GM21381 (cell line): ENCODE measurements at regions not wholly inside any gene's neighbourhood (a gene's known extent, or its start where the extent isn't known, plus 50 kb on each side); places are given as distances from the start of the nearest gene placed in this dataset.

Experiments used
- ATAC-seq: cut with Tn5 transposase; IDR thresholded peaks from one replicate; pipeline ENCODE4 v1.9.1; 2021; ENCODE audit warnings: mild to moderate bottlenecking, moderate library complexity; ENCODE audit not compliant: unreplicated experiment

DNA sequence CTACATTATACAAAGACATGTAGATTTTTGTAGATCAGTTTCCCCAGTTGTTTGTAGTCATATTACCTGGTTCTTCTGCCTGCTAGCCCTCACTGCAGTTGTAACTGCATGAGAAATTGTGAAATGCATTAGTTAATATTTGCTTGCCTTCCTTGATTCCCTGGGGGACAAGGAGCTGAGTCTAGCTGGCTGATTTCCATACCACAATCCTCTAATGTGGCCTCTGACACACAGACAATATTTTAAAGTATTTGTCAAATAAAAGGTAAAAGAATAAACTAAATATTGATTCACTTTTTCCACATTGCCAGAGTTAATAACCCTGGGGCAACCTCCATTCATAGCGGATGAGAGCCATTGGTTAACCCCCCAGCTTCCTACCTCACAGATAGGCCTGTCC, 128.8 kb upstream of the TMEM132C start:
- ATAC-seq: no peak

DNA sequence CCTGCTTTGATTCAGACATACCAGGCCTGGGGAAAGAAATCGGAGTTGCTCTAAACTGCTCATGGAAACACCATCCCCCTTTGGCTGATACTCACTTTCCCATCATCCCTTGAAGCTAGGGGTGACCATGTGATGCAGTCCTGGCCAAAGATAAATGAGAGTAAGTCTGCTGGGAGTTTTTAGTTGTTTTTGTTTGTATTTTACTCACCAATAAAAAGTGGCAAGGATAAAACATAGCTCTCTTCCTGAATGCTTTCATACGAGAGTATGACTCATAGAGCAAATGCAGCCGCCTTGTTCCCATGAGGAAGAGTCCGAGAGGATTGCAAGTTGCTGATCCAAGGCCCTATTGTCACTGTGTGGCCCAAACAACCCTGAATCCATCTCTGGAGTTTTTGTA, 126.4 kb upstream of the TMEM132C start:
- ATAC-seq: no peak

DNA sequence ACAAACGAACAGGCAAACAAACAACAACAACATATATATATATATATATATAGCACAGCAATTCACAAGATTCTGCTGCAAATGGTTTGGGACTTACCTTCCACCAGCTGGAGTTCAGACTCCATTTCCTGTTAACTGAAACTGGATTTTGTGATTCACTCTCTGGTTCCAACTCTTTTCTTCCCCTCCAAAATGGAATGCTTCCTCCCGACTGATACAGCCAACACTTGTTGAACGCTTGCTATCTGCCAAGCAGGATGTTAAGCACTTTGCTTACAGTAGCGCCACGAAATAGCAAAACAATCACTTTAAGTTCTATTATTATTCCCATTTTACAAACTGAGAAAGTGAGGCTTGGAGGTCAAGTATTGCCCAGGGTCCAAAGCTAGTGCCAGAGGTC, 116.0 kb upstream of the TMEM132C start:
- ATAC-seq: no peak

DNA sequence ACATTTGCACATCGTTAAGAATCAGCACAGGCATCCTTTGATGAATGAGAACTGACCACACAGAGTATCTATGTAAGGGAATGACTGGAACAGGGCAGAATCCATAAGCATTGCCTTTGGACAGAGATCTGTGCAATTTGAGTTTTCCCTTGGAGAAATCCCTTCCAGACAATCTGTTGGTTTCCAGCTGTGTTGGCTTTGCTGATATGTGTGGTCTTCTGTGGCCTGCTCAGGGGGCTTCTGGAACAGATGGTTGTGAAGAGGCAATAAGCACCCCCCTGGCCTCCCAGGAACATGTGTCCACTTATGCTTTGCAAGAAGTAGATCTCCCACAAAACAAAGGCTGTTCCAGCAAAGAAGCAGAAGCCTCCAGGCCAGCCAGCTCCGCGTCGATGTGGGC, 111.4 kb upstream of the TMEM132C start:
- ATAC-seq: no peak

DNA sequence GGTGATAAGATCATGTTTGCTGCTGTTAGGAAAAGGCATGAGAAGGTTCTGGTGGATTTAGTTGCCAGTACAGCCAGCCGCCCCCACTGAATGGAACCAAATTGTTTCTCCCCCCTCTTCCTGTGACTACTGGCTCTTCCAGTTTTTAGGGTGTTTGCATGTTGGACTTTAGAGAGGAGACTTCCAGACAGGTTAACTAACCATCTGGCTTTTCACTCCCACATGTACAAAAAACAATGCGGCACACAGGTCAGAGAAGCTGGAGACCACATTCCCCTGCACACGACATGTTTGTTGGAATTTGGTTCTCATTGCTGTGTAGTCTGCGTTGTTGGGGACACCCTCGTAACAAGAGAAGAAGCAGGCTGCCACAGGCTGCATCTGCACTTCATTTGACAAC, 103.9 kb upstream of the TMEM132C start:
- no peak for ATAC-seq

DNA sequence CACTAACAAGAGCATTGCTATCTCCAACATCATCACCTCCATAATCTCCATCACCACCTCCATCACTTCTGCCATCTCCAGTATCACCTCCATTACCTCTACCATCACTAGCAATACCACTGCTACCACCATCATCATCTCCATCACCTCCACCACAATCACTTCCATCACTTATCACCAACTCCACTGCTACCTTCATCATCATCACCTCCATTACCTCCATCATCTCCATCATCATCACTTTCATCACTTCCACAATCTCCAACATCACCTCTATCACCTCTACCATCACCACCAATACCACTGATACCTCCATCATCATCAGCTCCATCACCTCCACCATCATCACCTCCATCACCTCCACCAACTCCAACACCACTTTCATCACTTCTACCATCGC, 102.4 kb upstream of the TMEM132C start:
- no peak for ATAC-seq

DNA sequence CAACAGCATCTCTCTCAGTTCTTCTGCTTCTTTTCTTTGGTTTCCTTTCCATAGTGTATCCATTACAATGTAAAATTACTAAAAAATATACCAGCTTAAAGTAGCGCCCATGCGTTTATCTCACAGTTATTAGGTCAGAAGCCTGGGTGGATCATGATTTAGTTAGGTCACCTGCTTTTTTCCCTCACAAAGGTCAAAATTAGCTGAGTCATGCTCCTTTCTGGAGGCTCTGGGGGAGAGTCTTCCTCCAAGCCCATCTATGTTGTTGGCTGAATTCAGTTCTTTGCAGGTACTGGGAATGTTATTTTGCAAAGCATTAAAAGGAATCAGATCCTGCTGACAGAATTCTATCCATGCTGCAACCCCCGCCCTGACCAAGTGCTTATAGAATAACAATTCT, 101.6 kb upstream of the TMEM132C start:
- no peak for ATAC-seq

DNA sequence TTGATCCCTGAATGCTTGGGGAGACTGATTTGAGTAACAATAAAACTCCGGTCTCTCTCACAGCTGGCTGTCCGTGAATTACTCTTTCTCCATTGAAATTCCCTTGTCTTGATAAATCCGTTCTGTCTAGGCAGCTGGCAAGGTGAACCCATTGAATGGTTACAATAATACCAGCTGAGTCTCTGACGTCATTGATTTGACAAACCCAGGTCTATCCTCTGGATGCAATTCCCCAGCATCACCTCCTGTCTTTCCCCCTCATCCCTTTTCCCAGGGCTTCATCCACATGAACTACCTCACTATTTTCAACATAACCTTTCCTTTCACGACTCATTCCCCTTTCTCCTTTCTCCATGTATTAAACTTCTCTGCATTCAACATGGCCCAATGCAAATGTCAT, 98.7 kb upstream of the TMEM132C start:
- ATAC-seq: no peak

DNA sequence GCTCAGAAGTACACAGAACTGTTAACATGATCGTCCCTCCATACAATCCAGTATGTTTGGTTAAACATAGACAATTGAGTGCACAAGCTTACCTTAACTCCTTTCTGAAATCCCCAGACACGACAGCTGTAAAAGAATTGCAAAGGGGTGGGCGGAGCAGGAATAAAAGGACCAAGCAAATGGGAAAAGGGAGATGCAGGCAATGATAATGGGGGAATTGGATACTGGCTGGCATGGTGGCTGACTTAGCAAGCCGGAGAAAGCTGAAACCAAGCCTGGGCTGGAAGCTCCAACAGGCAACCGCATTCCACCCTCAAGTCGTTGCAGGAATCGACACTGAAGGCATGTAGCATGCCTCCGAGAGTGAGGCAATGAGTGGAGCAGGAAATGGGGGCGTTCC, 96.8 kb upstream of the TMEM132C start:
- ATAC-seq: no peak

DNA sequence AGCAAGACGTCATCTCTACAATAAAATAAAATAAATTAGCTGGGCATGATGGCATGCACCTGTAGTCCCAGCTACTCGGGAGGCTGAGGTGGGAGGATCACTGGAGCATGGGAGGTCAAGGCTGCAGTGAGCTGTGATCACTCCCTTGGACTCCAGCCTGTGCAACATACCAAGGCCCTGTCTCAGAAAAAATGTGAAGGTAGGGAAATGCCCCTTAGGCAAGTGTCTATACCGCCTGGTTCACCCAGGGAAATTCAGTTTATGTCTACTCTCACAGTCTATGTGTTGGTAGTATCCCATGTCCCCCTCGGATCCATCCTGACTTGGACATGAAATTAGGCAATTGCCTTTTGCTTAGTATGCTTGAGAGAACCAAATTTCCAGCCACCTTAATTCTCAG, 88.4 kb upstream of the TMEM132C start:
- no peak for ATAC-seq

DNA sequence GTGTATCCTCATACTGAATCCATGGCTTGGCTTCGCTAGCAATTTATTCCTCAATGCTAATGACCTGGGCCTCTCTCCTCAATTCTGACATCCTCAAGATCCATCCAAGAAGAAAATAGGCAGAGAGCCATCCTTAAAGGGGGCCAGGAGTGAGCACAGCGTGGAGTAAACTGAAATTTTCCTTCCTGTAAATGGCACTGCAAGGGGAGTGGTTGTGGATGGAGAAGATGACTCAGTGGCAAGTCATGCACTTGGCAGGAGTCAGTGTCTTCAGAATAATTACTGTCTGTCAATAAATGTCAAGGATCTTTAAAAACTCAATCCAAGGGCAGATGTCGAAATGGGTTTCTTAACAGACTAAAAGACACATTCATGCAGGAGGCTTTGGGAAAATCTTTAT, 88.0 kb upstream of the TMEM132C start:
- no peak for ATAC-seq

DNA sequence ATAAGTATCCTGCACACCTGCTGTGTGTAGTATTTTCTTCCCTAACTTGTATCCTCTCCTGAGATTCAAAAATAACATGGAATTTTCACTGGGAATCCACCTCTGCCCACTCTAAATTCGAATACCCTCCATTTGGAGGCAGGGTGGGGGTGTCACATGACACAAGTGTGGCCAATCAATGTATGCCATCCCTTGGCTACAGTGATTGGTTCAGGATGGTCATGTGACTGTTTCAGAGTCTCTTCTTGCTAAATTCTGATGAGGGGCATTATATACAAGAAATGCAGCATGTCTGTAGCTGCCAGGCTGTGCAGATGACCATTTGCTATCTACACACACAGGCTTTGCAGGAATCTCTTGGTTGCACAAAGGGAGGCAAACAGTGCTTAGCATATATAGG, 86.8 kb upstream of the TMEM132C start:
- no peak for ATAC-seq

DNA sequence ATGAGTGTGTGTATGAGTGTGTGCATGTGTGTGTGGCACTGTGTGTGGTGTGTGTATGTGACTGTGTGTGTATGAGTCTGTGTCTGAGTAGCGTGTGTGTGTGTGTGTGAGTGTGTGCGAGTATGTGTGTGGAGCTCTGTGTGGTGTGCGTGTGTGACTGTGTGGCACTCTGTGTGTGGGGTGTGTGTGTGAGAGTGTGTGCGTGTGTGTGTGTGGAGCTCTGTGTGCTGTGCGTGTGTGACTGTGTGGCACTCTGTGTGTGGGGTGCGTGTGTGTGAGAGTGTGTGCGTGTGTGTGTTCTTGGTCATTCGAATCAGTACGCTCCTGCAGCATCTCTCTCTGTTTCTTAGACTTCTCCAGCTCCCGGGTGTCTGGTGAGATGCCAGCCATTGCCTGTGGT, 76.9 kb upstream of the TMEM132C start:
- ATAC-seq: no peak

DNA sequence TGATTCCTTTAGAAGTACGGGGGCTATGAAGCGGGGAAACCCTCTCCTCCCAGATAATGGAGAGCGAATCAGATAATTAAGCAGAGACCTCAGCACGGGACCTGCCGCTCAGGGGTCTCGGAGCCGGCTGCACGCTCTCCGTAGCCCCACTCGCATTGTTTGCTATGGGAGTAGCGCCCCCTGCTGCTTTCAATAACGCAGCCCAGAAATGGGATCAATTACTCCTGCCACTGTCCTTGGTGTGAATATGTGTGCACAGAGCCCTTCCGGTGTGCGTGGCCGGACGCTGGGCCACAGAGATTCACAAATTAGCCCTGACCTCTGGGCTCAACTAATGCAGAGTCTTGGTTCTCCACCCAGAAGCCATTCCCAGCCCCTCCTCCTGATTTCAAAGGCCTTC, 76.4 kb upstream of the TMEM132C start:
- no peak for ATAC-seq

DNA sequence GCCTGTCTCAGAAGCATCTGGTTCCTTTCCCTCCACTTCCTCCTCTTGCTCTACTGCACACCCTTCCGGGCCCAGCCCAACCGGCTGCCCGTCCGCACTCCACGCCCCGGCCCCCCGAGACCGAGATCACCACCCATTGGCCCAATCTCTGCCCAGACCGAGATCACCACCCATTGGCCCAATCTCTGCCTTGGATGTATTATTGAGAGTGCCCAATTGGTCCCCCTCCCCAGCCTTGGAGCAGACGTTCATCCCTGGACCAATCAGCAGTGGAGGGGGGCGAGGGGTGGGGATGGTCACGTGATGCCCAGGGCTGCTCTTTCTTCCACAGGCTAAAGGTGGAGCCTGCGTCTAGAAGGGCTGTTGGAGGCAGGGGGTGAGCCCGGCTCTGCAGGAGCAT, 75.6 kb upstream of the TMEM132C start:
- no peak for ATAC-seq

DNA sequence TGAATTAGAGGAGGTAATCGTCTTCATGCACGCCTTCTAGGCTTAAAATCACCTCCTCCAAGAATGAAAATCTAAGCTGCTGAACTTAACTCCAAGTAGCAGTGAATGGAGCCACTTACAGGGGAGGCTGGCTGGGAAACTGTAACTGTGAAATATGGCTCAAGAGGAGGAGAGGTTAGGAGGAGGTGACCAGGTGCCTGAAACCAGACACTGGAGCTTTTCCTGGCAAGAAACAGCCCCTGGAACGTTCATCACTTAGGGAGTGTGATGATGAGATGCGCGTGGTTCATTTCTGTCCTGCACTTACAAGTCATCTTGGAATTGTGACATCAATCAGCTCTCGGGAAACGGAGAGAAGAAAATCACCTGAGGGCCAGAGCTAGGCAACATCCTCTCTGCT, 62.3 kb upstream of the TMEM132C start:
- no peak for ATAC-seq

DNA sequence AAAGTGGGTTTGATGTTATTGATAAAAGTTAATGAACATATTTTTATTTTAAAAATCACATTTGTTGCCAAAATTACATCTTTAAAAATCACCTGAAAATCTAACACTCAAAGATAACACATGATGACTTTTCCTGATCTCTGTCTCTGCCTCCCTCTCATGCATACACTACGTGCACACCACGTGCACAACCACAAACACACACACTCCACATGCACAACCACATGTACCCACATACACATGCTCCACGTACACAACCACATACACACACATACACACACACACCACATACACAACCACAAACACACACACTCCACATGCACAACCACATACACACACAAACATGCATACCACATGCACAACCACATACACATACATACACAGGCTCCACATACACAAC, 61.8 kb upstream of the TMEM132C start:
- ATAC-seq: no peak

DNA sequence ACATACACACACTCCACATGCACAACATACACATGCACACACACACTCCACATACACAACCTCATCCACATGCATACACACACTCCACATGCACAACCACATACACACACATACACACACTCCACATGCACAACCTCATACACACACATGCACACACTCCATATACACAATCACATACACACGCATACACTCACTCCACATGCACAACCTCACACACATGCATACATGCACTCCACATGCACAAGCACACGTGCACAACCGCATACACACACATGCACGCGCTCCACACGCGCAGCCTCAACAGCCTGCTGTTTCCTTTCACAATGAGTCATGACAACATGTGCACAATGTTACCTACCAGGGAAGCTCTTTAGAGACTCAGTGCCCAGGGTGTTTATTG, 61.2 kb upstream of the TMEM132C start:
- ATAC-seq: no peak
